GM19463 (cell line): ENCODE measurements at regions not wholly inside any gene's neighbourhood (a gene's known extent, or its start where the extent isn't known, plus 50 kb on each side); places are given as distances from the start of the nearest gene placed in this dataset.

Source experiments
- ATAC-seq: cut with Tn5 transposase; IDR thresholded peaks from one replicate; pipeline ENCODE4 v1.9.1; 2021; ENCODE audit warnings: mild to moderate bottlenecking, moderate library complexity; ENCODE audit not compliant: unreplicated experiment

GRCh38 chr3:23075496-23075895, 127.6 kb upstream of the UBE2E2 start:
- ATAC-seq: no peak

- ATAC-seq: no peak
Measured at GRCh38 chr3:23076437-23076836, 126.7 kb upstream of the UBE2E2 start.

GRCh38 chr3:23077126-23077525, 126.0 kb upstream of the UBE2E2 start:
- ATAC-seq: no peak

GRCh38 chr3:23078735-23079134, 124.4 kb upstream of the UBE2E2 start:
- ATAC-seq: no peak

GRCh38 chr3:23079976-23080375, 123.2 kb upstream of the UBE2E2 start:
- ATAC-seq: no peak

- no peak for ATAC-seq
Measured at GRCh38 chr3:23083701-23084100, 119.4 kb upstream of the UBE2E2 start.

- no peak for ATAC-seq
Measured at GRCh38 chr3:23084367-23084766, 118.8 kb upstream of the UBE2E2 start.

GRCh38 chr3:23085261-23085660, 117.9 kb upstream of the UBE2E2 start:
- ATAC-seq: no peak

GRCh38 chr3:23086331-23086730, 116.8 kb upstream of the UBE2E2 start:
- ATAC-seq: no peak

GRCh38 chr3:23086831-23087230, 116.3 kb upstream of the UBE2E2 start:
- no peak for ATAC-seq

GRCh38 chr3:23094412-23094811, 108.7 kb upstream of the UBE2E2 start:
- ATAC-seq: no peak

- ATAC-seq: no peak
Measured at GRCh38 chr3:23094890-23095462, 108.2 kb upstream of the UBE2E2 start.

GRCh38 chr3:23096041-23096440, 107.1 kb upstream of the UBE2E2 start:
- no peak for ATAC-seq

GRCh38 chr3:23099021-23099420, 104.1 kb upstream of the UBE2E2 start:
- no peak for ATAC-seq

GRCh38 chr3:23099677-23100076, 103.5 kb upstream of the UBE2E2 start:
- no peak for ATAC-seq

GRCh38 chr3:23100106-23100505, 103.0 kb upstream of the UBE2E2 start:
- ATAC-seq: no peak

GRCh38 chr3:23103764-23104163, 99.4 kb upstream of the UBE2E2 start:
- no peak for ATAC-seq

- no peak for ATAC-seq
Measured at GRCh38 chr3:23105048-23105447, 98.1 kb upstream of the UBE2E2 start.

GRCh38 chr3:23106666-23107065, 96.5 kb upstream of the UBE2E2 start:
- ATAC-seq: no peak

- no peak for ATAC-seq
Measured at GRCh38 chr3:23107221-23107620, 95.9 kb upstream of the UBE2E2 start.

- ATAC-seq: no peak
Measured at GRCh38 chr3:23108451-23109057, 94.6 kb upstream of the UBE2E2 start.

GRCh38 chr3:23111286-23111685, 91.8 kb upstream of the UBE2E2 start:
- ATAC-seq: no peak

- ATAC-seq: no peak
Measured at GRCh38 chr3:23111797-23112196, 91.3 kb upstream of the UBE2E2 start.
